ENCODE measurements at regions not wholly inside any gene's neighbourhood (a gene's known extent, or its start where the extent isn't known, plus 50 kb on each side); places are given as distances from the start of the nearest gene placed in this dataset.

DNA sequence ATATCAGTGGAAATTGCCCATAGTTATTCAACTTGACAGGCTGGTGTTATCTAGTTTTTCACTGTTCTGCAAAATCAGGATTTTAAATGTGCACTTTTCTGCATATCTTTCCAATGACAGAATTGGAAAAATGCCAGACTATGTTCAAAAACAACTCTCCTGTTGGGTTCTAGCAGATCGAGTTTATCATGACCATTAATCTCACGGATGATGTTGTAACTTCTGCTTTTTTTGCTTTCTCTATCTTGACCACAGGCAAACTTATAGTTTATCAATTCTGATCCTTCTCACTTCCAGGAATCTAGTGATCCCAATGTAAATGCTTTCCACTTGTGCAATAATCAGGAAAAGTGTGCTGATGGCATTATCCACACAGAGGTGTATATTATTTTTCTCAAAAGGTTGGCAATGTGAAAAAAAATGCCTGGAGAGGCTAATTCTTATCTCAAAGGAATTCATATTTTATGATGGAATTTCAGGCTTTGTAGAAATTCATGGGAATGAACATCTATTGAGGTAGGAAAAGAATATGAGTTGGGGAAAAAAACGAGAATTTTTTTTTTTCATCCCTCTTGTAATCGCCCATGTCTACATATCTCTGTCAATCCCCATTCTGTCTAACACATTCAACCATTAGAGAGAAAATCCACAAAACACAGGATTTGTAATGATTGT lies 73.6 kb upstream of the DAB2 start:
- H3K9me3 ChIP-seq, result no peaks in the 10 kb centered on the region
- ATAC-seq (no peak), DNase-seq (no peak)
- H3K4me1 ChIP-seq (ENCODE audit: low read depth), result no peaks in the 10 kb centered on the region
- H3K4me3 ChIP-seq, result no peak overlapping the region
- H3K36me3 ChIP-seq (ENCODE audit: low read depth), result no peaks in the 10 kb centered on the region
- intact Hi-C loops (cut with DNase I, micrococcal nuclease), result no loop called here
- TF ChIP-seq, protein P1, sequence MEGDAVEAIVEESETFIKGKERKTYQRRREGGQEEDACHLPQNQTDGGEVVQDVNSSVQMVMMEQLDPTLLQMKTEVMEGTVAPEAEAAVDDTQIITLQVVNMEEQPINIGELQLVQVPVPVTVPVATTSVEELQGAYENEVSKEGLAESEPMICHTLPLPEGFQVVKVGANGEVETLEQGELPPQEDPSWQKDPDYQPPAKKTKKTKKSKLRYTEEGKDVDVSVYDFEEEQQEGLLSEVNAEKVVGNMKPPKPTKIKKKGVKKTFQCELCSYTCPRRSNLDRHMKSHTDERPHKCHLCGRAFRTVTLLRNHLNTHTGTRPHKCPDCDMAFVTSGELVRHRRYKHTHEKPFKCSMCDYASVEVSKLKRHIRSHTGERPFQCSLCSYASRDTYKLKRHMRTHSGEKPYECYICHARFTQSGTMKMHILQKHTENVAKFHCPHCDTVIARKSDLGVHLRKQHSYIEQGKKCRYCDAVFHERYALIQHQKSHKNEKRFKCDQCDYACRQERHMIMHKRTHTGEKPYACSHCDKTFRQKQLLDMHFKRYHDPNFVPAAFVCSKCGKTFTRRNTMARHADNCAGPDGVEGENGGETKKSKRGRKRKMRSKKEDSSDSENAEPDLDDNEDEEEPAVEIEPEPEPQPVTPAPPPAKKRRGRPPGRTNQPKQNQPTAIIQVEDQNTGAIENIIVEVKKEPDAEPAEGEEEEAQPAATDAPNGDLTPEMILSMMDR (IDR thresholded peaks at IDR 0.05), result no peak

DNA sequence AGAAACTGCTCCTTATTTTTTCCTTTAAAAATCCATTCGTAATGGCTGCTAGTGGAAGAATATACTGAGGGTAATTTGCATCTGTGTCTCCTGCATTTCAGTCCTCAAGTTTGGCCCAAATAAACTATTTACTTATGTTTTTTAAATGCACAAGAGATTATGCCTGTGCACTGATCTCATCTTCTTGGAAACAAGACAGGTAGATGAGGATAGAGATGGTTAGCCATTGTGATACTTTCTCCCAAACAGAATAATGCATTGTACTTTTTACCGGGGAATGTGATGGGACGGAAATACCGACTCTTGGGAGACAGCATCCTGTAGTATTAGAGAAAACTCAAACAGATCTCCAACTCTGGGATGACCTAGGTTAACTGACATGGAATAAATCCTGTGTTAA lies 72.5 kb upstream of the DAB2 start:
- Histone ChIP-seq H3K9me3 (no peaks in the 10 kb centered on the region), H3K36me3 (ENCODE audit: low read depth) (no peaks in the 10 kb centered on the region), H3K4me3 (no peak overlapping the region), H3K4me1 (ENCODE audit: low read depth) (no peaks in the 10 kb centered on the region)
- no peak for ATAC-seq
- DNase-seq, result no peak
- TF ChIP-seq, protein P1 (IDR thresholded peaks at IDR 0.05), result no peak
- intact Hi-C loops (cut with DNase I, micrococcal nuclease), result no loop called here

DNA sequence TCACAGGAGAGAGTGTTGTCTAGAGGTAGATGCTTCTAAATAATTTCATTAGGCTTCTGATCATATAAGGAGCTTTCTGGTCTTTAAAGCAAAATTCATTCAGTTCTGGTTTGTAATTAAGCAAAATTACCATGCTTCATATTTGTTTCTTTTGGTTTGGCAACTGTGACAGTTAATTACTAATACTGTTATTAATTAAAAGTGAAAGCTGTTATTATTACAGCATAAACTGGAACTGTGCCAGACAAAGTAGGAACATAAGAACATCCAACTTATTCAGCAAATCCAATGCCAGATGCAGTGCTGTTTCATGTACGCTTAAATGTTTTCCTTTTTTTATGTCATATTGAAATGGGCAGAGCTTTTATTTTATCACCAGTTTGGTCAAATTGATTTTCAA lies 70.4 kb upstream of the DAB2 start:
- ATAC-seq (no peak), DNase-seq (no peak)
- TF ChIP-seq, protein P1 (IDR thresholded peaks at IDR 0.05), result no peak
- Histone ChIP-seq H3K4me1 (ENCODE audit: low read depth) (no peaks in the 10 kb centered on the region), H3K9me3 (peaks cover 9% of the 10 kb centered on the region), H3K4me3 (no peak overlapping the region), H3K36me3 (ENCODE audit: low read depth) (no peaks in the 10 kb centered on the region)
- intact Hi-C loops (cut with DNase I, micrococcal nuclease), result no loop called here

DNA sequence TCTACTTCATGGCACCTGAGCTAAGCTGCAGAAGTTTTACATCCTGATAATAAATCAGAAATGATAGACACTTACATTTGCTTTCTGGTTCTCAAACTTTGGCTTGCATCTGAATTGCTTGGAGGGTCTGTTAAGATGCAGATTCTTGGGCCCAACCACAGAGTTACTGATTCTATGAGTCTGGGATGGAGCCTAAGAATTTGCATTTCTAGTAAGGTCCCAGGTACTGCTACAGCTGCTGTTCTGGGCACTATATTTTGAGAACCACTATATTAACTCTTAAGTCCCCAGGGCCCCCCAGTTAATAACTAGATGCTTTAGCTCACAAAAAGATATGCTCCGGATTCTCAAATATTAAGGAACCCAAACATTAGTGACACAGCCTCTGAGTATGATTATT lies 69.8 kb upstream of the DAB2 start:
- ATAC-seq (no peak), DNase-seq (no peak)
- Histone ChIP-seq H3K4me1 (ENCODE audit: low read depth) (no peaks in the 10 kb centered on the region), H3K4me3 (no peak overlapping the region), H3K36me3 (ENCODE audit: low read depth) (no peaks in the 10 kb centered on the region), H3K9me3 (peaks cover 9% of the 10 kb centered on the region)
- intact Hi-C loops (cut with DNase I, micrococcal nuclease), result no loop called here
- TF ChIP-seq, protein P1 (IDR thresholded peaks at IDR 0.05), result no peak

DNA sequence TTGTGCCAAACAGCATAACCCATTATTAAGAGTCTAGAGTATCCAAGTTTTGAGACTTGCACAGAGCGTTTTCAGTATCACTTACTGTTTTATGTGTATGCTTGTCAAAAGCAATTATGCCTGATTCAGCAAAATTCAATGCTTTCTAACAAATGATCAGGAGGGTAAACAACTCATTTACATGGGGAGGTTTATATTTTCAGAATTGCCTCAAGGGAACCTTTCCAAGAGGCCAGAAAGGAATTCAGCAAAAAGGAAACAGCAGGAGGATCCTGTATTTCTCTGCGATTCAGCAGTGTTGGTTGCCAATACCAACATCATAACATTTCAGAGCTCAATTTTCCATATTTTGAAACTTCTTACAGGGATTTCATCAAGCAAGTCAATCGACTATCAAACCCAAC lies 69.3 kb upstream of the DAB2 start:
- Histone ChIP-seq H3K4me1 (ENCODE audit: low read depth) (no peaks in the 10 kb centered on the region), H3K9me3 (peaks cover 9% of the 10 kb centered on the region), H3K4me3 (no peak overlapping the region), H3K36me3 (ENCODE audit: low read depth) (no peaks in the 10 kb centered on the region)
- intact Hi-C loops (cut with DNase I, micrococcal nuclease), result no loop called here
- TF ChIP-seq, protein P1 (IDR thresholded peaks at IDR 0.05), result no peak
- ATAC-seq (no peak), DNase-seq (no peak)

DNA sequence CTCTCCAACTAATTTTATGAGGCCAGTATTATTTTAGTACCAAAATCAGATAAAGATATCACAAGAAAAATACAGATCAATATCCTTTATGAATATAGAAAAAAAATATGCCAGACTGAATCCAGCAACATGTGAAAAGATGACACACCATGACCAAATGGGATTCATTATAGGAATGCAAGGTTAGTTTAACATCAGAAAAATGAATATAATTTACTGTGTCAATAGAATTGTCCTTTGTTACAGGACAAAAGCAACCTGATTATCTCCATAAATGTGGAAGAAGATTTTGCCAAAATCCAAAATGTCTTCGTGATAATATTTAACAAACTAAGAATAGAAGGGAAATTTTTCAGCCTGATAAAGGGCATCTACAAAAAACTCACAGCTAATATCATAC lies 66.4 kb upstream of the DAB2 start:
- DNase-seq, result no peak
- Histone ChIP-seq H3K4me3 (no peak overlapping the region), H3K36me3 (ENCODE audit: low read depth) (no peaks in the 10 kb centered on the region), H3K9me3 (peaks cover 9% of the 10 kb centered on the region), H3K4me1 (ENCODE audit: low read depth) (no peaks in the 10 kb centered on the region)
- ATAC-seq, result no peak
- TF ChIP-seq, protein P1 (IDR thresholded peaks at IDR 0.05), result no peak
- intact Hi-C loops (cut with DNase I, micrococcal nuclease), result no loop called here
